ENCODE measurements at regions not wholly inside any gene's neighbourhood (a gene's known extent, or its start where the extent isn't known, plus 50 kb on each side); places are given as distances from the start of the nearest gene placed in this dataset.
"Not testable (repeated sequence)": the region's sequence is repeated elsewhere in the genome, so short reads cannot be mapped to it uniquely, and the experiment has no call there.

DNA sequence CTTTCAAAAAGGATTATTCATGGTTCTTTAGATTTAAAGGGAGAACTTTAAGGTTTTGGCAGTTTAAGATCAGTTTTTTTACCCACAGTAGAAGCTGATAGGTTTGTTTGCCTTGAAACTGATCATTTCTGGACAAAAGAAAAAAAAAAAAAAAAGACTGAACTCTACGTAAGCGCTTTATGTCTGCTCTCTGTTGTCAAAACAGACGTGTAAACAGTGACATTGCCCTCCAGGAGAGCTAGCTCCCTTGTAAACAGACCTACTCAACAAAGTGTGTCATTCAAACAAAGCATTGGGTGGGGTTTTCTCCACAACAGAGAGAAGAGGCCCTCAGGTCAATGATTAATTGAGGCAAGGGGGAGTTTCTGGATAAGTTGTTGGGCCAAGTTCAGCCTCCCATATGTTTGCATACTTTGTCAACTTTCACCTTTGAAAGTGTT is 568.1 kb upstream of the LRRN3 start:
- no peak for DNase-seq

DNA sequence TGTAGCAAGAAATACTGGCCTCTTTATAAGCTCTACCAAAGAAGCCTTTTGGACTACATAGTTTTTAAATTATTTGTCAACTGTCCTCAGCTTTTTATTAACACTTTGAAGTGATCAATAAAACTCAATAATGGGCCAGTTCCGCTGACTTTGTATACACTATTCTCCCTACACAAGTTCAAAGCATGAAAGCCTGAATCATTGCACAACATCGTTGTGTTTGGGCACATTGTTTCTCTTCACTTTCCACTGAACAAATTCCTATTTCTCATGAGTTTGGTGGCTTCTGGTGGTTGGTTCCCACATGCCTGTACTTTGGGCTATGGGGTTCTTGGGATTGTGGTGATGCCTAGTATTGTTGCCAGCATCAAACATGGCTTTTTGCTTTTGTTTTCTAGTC is 561.8 kb upstream of the LRRN3 start:
- DNase-seq = no peak

DNA sequence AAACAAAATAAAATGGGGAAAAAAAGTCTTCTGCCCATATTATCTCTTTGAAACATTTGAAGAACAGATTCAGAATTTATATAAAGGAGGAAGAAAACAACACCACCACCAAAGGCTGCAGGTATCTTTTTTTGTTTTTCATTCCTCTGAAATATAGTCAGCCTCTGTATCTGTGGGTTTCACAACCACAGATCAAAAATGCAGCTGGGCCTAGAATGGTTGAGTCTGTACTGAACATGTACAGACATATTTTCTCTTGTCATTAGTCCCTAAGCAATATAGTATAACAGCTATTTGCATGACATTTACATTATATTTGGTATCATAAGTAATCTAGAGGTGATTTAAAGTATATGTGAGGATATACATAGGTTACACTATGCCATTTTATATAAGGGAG is 559.7 kb upstream of the LRRN3 start:
- DNase-seq = no peak

DNA sequence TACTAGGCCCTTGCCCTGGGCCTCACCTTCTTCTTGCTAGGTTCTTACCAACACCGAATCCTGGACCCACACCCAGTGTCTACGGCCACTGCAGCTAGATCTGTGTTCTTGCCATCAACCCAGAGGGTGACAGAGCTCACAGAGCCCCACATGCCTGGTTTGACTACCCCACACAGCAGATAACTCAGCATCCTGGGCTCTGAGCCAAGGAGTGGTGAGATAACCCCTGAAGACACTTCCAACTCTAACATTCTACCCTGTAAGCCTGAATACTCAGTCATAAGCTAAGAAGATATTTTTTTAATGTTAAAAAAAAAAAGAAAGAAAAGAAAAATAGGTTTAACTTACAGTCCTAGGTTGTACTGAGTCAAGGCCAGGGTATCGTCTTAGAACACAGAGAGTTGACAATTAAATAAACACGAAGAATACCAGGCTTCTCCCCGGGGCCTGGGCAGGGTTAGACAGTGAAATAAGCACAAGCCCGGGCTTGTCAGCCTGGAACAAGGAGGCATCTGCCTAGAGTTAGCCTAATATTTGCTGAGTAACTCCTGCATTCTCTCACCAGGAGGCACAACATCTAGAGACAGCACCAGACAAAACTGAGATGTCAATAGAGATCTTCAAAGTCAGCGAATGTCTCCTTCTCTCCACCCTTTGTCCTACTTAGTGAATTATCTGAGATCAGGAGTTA is 556.5 kb upstream of the LRRN3 start:
- DNase-seq = no peak

DNA sequence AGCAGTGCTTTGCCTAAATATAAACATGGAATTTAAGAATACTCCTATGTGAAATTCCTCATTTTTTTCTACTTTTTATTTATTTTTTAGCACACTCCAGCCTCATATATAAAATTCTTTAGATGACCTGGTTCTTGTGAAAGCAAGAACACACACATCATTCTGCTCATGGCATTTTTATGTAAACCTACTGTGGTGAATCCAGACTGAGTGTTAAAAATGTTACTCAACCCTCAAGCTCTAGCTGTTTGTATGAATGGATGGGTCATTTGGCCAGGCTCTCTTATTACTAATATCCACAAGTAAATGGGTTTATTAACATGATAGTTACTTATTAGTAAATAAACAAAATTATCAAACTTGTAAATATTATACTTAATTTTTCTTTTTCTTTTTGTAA is 551.7 kb upstream of the LRRN3 start:
- DNase-seq = no peak

DNA sequence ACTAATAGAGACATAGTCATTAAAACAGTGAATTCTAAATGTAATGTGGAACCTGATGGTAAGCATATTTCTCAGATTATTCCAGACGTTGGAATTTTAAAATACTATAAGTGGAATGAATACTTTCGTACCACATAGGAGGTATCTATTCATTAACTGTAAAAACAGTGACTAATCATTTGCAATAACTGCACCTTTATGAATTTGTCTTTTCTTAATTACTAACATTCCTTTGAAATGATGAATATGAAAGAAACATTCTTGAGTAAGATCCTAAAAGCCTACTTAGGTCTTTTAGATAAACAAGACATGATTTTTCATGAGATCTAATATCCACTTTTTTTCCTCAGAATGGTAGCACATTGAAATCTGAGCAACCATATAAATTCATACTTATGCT is 549.0 kb upstream of the LRRN3 start:
- no peak for DNase-seq

DNA sequence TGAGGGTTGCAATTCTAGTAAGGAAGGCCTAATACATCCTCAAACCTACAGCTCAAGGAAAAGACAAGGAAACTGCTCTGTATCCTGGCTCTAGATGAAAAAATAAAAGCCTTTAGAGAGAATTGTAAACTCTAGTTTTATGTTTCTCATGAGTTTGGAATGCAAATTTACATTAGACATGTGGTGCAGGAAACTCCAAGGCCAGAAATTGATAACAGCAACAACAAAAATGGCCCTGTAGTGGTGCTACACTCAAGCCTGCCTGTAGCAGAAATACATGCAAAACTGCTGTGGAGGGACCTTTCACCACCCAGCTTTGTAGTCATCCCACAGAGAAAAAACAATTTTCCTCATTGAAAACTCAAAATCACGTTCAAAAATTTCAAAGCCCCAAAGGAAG is 546.7 kb upstream of the LRRN3 start:
- DNase-seq = no peak

- DNase-seq = no peak
Observed at GRCh38 chr7:110548372-110548771, 542.6 kb upstream of the LRRN3 start.

- no peak for DNase-seq
Observed at GRCh38 chr7:110557136-110557535, 533.8 kb upstream of the LRRN3 start.

- not testable (repeated sequence) for DNase-seq
Observed at GRCh38 chr7:110563286-110563685, 527.6 kb upstream of the LRRN3 start.

DNA sequence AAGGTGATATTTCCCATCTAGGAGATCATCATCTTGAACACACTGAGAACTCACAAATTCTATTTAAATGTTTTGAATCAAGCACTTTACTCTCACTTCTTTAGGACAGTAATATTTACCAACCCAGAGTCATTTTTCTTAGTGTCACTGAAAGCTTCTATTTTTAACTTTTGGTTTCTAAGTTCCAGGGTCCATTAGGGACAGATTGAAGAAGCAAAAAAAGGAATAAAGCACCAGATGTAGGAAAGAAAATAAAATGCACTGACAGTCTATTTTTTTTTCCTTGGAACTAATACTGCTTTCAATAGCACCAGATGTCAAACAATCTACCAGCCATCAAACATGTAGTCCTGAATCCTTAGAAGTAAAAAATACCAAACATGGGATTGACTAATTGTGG is 526.7 kb upstream of the LRRN3 start:
- no peak for DNase-seq

DNA sequence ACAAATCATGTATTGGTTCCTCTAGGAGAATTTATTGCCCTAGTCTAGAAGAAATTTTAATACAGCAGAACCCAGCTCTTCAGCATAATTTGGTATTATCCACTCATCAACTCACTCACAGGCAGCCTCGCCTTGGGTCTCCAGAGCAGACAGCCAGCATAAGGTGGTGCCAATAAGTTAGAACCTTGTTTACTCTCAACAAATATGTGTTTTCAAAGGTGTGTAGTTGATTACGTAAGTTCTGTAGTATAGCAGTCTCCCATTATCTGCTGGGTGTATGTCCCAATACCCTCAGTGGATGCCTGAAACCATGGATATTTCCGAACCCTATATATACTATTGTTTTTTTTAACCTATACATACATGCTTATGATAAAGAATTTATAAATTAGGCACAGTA is 522.5 kb upstream of the LRRN3 start:
- no peak for DNase-seq

DNA sequence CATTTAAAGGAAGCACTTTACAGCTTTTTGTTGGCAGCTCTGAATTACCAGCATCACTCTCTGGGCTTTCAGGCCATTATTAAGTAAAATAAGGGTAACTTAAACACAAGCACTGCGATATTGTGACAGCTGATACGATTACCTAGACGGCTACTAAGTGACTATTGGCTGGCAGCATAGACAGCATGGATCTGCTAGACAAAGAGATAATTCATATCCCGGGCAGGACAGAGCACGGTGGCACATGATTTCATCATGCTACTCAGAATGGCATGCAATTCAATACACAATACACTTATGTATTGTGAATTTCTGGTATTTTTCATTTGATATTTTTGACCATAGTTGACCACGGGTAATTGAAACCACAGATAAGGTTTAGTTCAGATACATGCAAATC is 522.0 kb upstream of the LRRN3 start:
- no peak for DNase-seq

DNA sequence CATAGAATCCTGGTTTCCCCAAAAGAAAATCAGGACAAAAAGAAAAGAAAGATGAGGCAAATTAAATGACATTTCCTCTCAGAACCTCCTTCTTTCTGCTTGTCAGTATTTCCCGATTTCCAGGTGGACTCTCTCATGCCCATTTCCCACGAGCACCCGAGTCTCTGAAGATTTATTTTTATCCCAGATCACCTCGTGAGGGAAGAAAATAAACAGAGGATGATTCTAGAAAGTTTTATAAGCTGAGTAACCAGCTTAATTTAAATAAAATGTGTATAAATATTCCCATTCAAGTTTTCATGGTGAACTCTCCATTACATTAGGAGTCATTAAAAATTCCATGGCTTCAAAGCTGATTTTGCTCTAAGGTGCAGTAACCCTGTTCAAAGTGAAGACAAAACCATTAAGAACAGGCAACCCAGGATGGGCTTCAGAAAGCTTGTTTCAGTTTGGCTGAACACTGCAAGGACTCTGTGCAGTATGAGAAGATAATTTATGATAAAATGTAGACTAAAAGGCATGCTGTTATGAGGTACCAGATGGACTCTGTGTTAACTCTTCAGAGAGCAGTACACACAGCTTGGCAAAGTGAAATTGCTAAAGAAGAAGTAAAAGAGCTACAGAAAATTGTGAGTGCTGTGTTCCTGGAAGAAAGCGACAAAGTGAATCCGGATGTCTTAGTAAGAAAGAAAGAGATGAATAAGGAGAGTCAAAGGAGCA is 521.3 kb upstream of the LRRN3 start:
- DNase-seq = no peak

GRCh38 chr7:110573862-110574528 is 516.9 kb upstream of the LRRN3 start:
- no peak for DNase-seq

- DNase-seq = no peak
Observed at GRCh38 chr7:110587294-110587693, 503.6 kb upstream of the LRRN3 start.

DNA sequence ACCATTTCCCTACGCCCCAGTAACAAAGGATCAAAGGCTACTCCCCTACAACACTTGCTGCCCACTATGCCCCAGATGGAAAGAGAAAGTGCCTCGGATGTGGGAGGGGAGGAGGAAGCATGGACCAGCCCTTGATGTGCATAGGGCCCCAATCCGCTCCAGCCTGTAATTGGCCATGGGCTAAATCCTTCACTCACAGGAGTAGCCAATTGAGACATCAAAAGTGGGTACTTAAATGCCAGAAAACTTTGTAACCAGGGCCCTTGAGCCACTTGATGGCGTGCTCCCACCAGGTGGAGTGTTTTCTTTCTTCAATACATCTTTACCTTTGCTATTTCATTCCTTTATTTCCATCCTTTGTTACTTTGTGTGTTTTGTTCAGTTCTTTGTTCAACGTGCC is 500.5 kb upstream of the LRRN3 start:
- DNase-seq = no peak

GRCh38 chr7:110591341-110591740 is 499.6 kb upstream of the LRRN3 start:
- no peak for DNase-seq

GRCh38 chr7:110592557-110592956 is 498.4 kb upstream of the LRRN3 start:
- no peak for DNase-seq

DNA sequence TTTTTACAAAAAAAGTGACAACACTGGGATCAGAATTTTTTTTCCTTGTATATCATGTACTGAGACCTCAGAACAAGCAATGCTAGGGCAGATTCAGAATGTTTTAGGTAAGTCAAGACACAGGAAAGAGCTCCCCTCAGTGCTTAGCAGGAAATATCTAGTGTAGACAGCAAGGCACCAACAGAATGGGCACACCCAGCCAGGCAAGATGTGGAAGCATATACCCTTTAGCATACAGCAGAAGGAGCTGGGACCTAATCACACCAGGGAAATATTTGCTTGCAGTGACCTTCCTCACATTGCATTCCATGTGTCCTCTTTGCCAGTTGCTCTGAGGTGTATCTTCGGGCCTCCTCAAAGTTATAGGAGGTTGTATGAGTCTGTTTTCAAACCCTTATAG is 497.6 kb upstream of the LRRN3 start:
- no peak for DNase-seq

GRCh38 chr7:110595694-110596093 is 495.2 kb upstream of the LRRN3 start:
- DNase-seq = no peak

GRCh38 chr7:110600956-110601355 is 490.0 kb upstream of the LRRN3 start:
- DNase-seq = no peak

DNA sequence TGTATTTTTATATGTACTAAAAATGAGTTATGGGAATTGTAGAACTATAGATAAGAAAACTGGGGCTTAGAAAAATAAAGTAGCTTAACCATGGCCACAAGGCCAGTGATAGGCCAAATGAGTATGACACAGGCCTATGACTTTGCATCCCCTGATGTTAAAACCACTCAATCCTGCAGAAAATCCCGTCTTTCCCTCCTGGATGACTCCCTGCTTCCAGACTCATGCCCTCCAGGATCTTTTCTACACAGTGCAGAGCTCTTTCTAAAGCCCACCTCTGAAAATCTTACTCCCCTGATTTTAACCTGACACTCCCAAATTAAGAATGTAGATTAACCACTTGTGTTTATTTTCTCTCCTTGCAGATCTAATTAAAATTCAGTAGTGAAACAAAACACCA is 489.2 kb upstream of the LRRN3 start:
- DNase-seq = no peak

GRCh38 chr7:110604206-110604605 is 486.7 kb upstream of the LRRN3 start:
- DNase-seq = no peak

Measured in activated effector memory CD4-positive, alpha-beta T cell treated with anti-CD3 and anti-CD28 coated beads, Interleukin-2, amount 50 U/mL, for 16 hours (primary cell).